Neuronal stem cell (in vitro differentiated cells): ENCODE measurements at regions not wholly inside any gene's neighbourhood (a gene's known extent, or its start where the extent isn't known, plus 50 kb on each side); places are given as distances from the start of the nearest gene placed in this dataset.

Experiments used
- DNase-seq: peaks from one replicate; pipeline ENCODE4 v3.0.0-alpha.2; 2013; ENCODE audit warnings: low spot score
- H2AFZ ChIP-seq: one replicate; pipeline ENCODE4 v1.6.1; 2013; ENCODE audit warnings: mild to moderate bottlenecking, low read length, inconsistent platforms
- H2AK5ac ChIP-seq: 2 replicates; pipeline ENCODE4 v1.6.1; 2013; ENCODE audit warnings: low read depth, mild to moderate bottlenecking, inconsistent platforms, low read length, moderate library complexity, mixed read lengths
- H2BK120ac ChIP-seq: 2 replicates; pipeline ENCODE4 v1.6.1; 2013; ENCODE audit warnings: low read depth, mild to moderate bottlenecking, inconsistent platforms, low read length, moderate library complexity, mixed read lengths
- H2BK12ac ChIP-seq: one replicate; pipeline ENCODE4 v1.6.1; 2013; ENCODE audit warnings: low read length, inconsistent platforms
- H2BK15ac ChIP-seq: 2 replicates; pipeline ENCODE4 v1.6.1; 2013; ENCODE audit warnings: mild to moderate bottlenecking, low read length, inconsistent platforms, mixed read lengths
- H2BK5ac ChIP-seq: one replicate; pipeline ENCODE4 v1.6.1; 2013; ENCODE audit warnings: inconsistent platforms, mild to moderate bottlenecking, low read length, moderate library complexity
- H3K14ac ChIP-seq: one replicate; pipeline ENCODE4 v1.6.1; 2013; ENCODE audit warnings: low read length, inconsistent platforms
- H3K18ac ChIP-seq: 2 replicates; pipeline ENCODE4 v1.6.1; 2013; ENCODE audit warnings: low read length, inconsistent platforms
- H3K23ac ChIP-seq: 2 replicates; pipeline ENCODE4 v1.6.1; 2013; ENCODE audit warnings: low read depth, mild to moderate bottlenecking, mixed read lengths, low read length, inconsistent platforms; ENCODE audit not compliant: poor library complexity
- H3K27ac ChIP-seq: replicated peaks from 3 replicates; pipeline ENCODE4 v1.5.1; 2013; ENCODE audit warnings: low read length, inconsistent platforms
- H3K27me3 ChIP-seq, 3 experiments: 2 replicates each; pipeline ENCODE4 v1.6.1; 2013; ENCODE audit warnings: low read length in 3 of 3, mild to moderate bottlenecking in 2 of 3, inconsistent platforms in 1 of 3, low read depth in 1 of 3, mixed read lengths in 1 of 3, moderate library complexity in 1 of 3; ENCODE audit not compliant: control insufficient read depth in 3 of 3, insufficient read depth in 3 of 3
- H3K36me3 ChIP-seq, 2 donors: replicated peaks in 1 of 2; 2 replicates each; pipeline ENCODE4 v1.6.1; 2013; ENCODE audit warnings: low read length in 2 of 2; ENCODE audit not compliant: control insufficient read depth in 2 of 2, insufficient read depth in 2 of 2
- H3K4ac ChIP-seq: 2 replicates; pipeline ENCODE4 v1.6.1; 2013; ENCODE audit warnings: inconsistent platforms, mild to moderate bottlenecking, low read length, moderate library complexity
- H3K4me1 ChIP-seq, 2 donors: 1 replicate in 1 of 2; 2 replicates in 1 of 2; pipeline ENCODE4 v1.6.1; 2013; ENCODE audit warnings: low read length in 2 of 2, low read depth in 1 of 2; ENCODE audit not compliant: control insufficient read depth in 2 of 2, insufficient read depth in 1 of 2
- H3K4me2 ChIP-seq: one replicate; pipeline ENCODE4 v1.6.1; 2013; ENCODE audit warnings: mild to moderate bottlenecking, low read length, inconsistent platforms; ENCODE audit not compliant: insufficient read depth, poor library complexity, severe bottlenecking
- H3K4me3 ChIP-seq, 2 donors: 2 replicates each; pipeline ENCODE4 v1.5.1; 2013; ENCODE audit warnings: low read length in 2 of 2, mild to moderate bottlenecking in 2 of 2, inconsistent platforms in 1 of 2, moderate library complexity in 1 of 2
- H3K79me1 ChIP-seq: one replicate; pipeline ENCODE4 v1.6.1; 2013; ENCODE audit warnings: low read depth, mild to moderate bottlenecking, inconsistent platforms, low read length, moderate library complexity
- H3K9ac ChIP-seq: one replicate; pipeline ENCODE4 v1.6.1; 2013; ENCODE audit warnings: mild to moderate bottlenecking, low read depth, low read length, inconsistent platforms; ENCODE audit not compliant: poor library complexity
- H3K9me3 ChIP-seq, 2 donors: replicated peaks in 1 of 2; 2 replicates each; pipeline versions ENCODE3 to v1.6.1; 2013; ENCODE audit warnings: low read length in 2 of 2, mild to moderate bottlenecking in 2 of 2, inconsistent platforms in 1 of 2, low read depth in 1 of 2, mixed read lengths in 1 of 2, moderate library complexity in 1 of 2; ENCODE audit not compliant: control insufficient read depth in 2 of 2, insufficient read depth in 1 of 2
- H4K8ac ChIP-seq: one replicate; pipeline ENCODE4 v1.6.1; 2013; ENCODE audit warnings: low read depth, mild to moderate bottlenecking, inconsistent platforms, low read length, moderate library complexity
- H4K91ac ChIP-seq: one replicate; pipeline ENCODE4 v1.6.1; 2013; ENCODE audit warnings: low read length, low read depth, mild to moderate bottlenecking, inconsistent platforms; ENCODE audit not compliant: poor library complexity
- WGBS, 2 donors: extraction: QIAGEN DNeasy Blood & Tissue Kit; methylation state at CpG; one replicate each; pipeline ENCODE4 v1.1.7; 2013; ENCODE audit warnings: missing lambda C conversion rate in 2 of 2, mixed read lengths in 1 of 2; ENCODE audit not compliant: insufficient read length in 2 of 2, insufficient replicate concordance in 1 of 2; ENCODE audit errors: extremely low coverage in 2 of 2; 5-methylcytosine and 5-hydroxymethylcytosine counted together

DNA sequence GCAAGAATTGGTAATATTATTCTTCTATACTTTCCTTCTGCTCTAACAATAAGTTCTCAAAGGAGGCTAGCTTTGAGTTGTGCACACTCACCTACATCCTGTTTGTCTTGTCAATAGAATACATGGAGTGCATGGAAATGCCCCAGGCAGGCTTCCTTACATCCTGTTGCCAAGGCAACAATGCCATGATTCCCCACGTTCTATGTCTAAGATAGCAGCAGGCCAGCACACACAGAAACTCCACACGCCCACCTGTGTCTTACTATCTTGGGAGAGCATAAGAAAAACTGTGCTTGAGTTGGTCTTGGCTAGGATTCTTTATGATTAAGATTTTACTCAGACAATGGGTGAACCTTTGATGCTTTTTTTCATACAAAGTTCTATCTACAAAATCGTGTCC is 379.2 kb downstream of the AASDHPPT start:
- Histone ChIP-seq H2AFZ (no peak overlapping the region), H3K4me2 (no peak overlapping the region), H2AK5ac (no peak overlapping the region), H2BK120ac (no peak overlapping the region), H3K79me1 (no peaks in the 10 kb centered on the region), H3K4me1 (peaks cover 4 to 9% of the 10 kb centered on the region in 2 donors), H3K9me3 (no peaks in the 10 kb centered on the region), H4K91ac (no peak overlapping the region), H3K23ac (no peak overlapping the region), H2BK15ac (no peak overlapping the region), H3K9ac (no peak overlapping the region), H3K27me3 (no peaks in the 10 kb centered on the region), H3K4ac (no peak overlapping the region), H3K14ac (no peak overlapping the region), H4K8ac (no peak overlapping the region), H3K4me3 (no peak overlapping the region), H3K18ac (no peak overlapping the region), H3K36me3 (no peaks in the 10 kb centered on the region), H3K27ac (no peak overlapping the region), H2BK5ac (no peak overlapping the region), H2BK12ac (no peak overlapping the region)
- WGBS, 2 donors, result no CpG with 5 or more reads among the region's 3 CpGs
- DNase-seq, result no peak

DNA sequence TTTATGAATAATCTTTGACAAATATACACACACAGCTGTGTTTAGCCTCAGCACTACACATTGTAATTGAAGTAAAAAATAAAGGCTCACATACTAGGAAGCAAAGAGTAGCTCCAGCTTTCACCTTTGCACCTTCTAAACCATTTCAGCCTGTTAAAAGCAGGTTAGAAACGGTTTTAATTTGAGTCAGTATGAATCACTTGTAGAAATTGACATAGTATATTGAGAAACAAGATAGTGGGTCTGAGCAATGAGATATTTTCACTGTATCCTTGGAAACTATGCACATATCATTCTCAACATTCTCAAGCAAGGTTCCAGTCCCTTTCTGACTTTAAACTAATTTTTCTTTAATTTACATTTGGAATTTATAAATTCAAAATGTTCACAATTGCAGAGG is 380.3 kb downstream of the AASDHPPT start:
- no peak overlapping the region for H2BK12ac ChIP-seq
- H4K91ac ChIP-seq, result no peak overlapping the region
- no peak overlapping the region for H4K8ac ChIP-seq
- no peaks in the 10 kb centered on the region for H3K9me3 ChIP-seq
- H3K9ac ChIP-seq, result no peak overlapping the region
- H3K36me3 ChIP-seq, result no peaks in the 10 kb centered on the region
- no peaks in the 10 kb centered on the region for H3K27me3 ChIP-seq
- H2BK15ac ChIP-seq, result no peak overlapping the region
- no peak overlapping the region for H2AK5ac ChIP-seq
- H3K27ac ChIP-seq, result no peak overlapping the region
- DNase-seq, result no peak
- no peaks in the 10 kb centered on the region for H3K79me1 ChIP-seq
- no peak overlapping the region for H2BK120ac ChIP-seq
- no peak overlapping the region for H3K4ac ChIP-seq
- no peak overlapping the region for H2AFZ ChIP-seq
- H3K18ac ChIP-seq, result no peak overlapping the region
- no peak overlapping the region for H3K14ac ChIP-seq
- no peak overlapping the region for H2BK5ac ChIP-seq
- no peak overlapping the region for H3K4me3 ChIP-seq
- H3K23ac ChIP-seq, result no peak overlapping the region
- no peak overlapping the region for H3K4me2 ChIP-seq
- H3K4me1 ChIP-seq, result peaks cover 6 to 13% of the 10 kb centered on the region in 2 donors
- no CpG with 5 or more reads among the region's 1 CpG for WGBS, 2 donors

DNA sequence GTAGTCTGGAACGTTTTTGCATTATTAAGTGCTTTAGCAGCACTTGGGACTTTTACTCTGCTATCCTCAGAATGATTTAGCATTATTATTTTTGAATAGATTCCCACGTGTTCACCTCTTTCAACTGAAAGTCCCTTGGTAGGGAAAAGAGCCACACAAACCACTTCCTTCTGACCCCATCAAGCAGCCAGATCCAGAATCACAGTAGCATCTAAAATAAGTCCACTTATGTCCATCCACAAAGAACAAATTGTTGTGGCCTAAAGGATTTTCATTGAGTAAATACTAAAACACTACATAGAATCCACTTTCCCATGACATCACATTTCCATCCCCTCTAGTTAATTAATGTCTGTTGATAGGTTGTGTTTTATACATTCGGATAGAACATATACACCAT is 381.7 kb downstream of the AASDHPPT start:
- H2AK5ac ChIP-seq, result no peak overlapping the region
- no peak overlapping the region for H3K4ac ChIP-seq
- no peak overlapping the region for H3K27ac ChIP-seq
- H2BK12ac ChIP-seq, result no peak overlapping the region
- H3K18ac ChIP-seq, result no peak overlapping the region
- H2BK15ac ChIP-seq, result no peak overlapping the region
- peaks cover 6 to 21% of the 10 kb centered on the region in 2 donors for H3K4me1 ChIP-seq
- no peak overlapping the region for H4K91ac ChIP-seq
- no peak for DNase-seq
- H3K9me3 ChIP-seq, result no peaks in the 10 kb centered on the region
- H4K8ac ChIP-seq, result no peak overlapping the region
- H3K27me3 ChIP-seq, result no peaks in the 10 kb centered on the region
- no peak overlapping the region for H2BK5ac ChIP-seq
- H3K4me2 ChIP-seq, result no peak overlapping the region
- no peak overlapping the region for H2AFZ ChIP-seq
- no peaks in the 10 kb centered on the region for H3K36me3 ChIP-seq
- H3K9ac ChIP-seq, result no peak overlapping the region
- no peak overlapping the region for H2BK120ac ChIP-seq
- no peak overlapping the region for H3K23ac ChIP-seq
- no CpG with 5 or more reads among the region's 3 CpGs for WGBS, 2 donors
- H3K14ac ChIP-seq, result no peak overlapping the region
- H3K4me3 ChIP-seq, result no peak overlapping the region
- no peaks in the 10 kb centered on the region for H3K79me1 ChIP-seq

GRCh38 chr11:106461148-106461691 is 383.8 kb downstream of the AASDHPPT start:
- no peak overlapping the region for H3K27ac ChIP-seq
- no peak overlapping the region for H3K23ac ChIP-seq
- no peaks in the 10 kb centered on the region for H3K36me3 ChIP-seq
- H3K27me3 ChIP-seq, result no peaks in the 10 kb centered on the region
- H3K79me1 ChIP-seq, result no peaks in the 10 kb centered on the region
- no peak overlapping the region for H4K8ac ChIP-seq
- H3K4me2 ChIP-seq, result no peak overlapping the region
- H2AK5ac ChIP-seq, result no peak overlapping the region
- H3K14ac ChIP-seq, result no peak overlapping the region
- H3K4me3 ChIP-seq, result no peak overlapping the region
- H3K4ac ChIP-seq, result no peak overlapping the region
- H4K91ac ChIP-seq, result no peak overlapping the region
- H3K9me3 ChIP-seq, result no peaks in the 10 kb centered on the region
- no peak overlapping the region for H2BK15ac ChIP-seq
- H3K18ac ChIP-seq, result no peak overlapping the region
- H3K9ac ChIP-seq, result no peak overlapping the region
- no CpG with 5 or more reads among the region's 5 CpGs for WGBS, 2 donors
- no peak for DNase-seq
- no peak overlapping the region for H2BK12ac ChIP-seq
- peaks cover 2 to 20% of the 10 kb centered on the region in 2 donors for H3K4me1 ChIP-seq
- H2BK120ac ChIP-seq, result no peak overlapping the region
- no peak overlapping the region for H2AFZ ChIP-seq
- H2BK5ac ChIP-seq, result no peak overlapping the region
